ENCODE measurements at regions not wholly inside any gene's neighbourhood (a gene's known extent, or its start where the extent isn't known, plus 50 kb on each side); places are given as distances from the start of the nearest gene placed in this dataset.

- TF ChIP-seq CTCF (IDR thresholded peaks at IDR 0.05) (no peak), POLR2A (IDR thresholded peaks at IDR 0.05) (no peak), POLR2AphosphoS5 (IDR thresholded peaks at IDR 0.05) (no peak)
Observed at GRCh38 chr7:28323833-28324232, 88.5 kb upstream of the CREB5 start.
